ENCODE measurements at regions not wholly inside any gene's neighbourhood (a gene's known extent, or its start where the extent isn't known, plus 50 kb on each side); places are given as distances from the start of the nearest gene placed in this dataset.

- TF ChIP-seq, protein P1, sequence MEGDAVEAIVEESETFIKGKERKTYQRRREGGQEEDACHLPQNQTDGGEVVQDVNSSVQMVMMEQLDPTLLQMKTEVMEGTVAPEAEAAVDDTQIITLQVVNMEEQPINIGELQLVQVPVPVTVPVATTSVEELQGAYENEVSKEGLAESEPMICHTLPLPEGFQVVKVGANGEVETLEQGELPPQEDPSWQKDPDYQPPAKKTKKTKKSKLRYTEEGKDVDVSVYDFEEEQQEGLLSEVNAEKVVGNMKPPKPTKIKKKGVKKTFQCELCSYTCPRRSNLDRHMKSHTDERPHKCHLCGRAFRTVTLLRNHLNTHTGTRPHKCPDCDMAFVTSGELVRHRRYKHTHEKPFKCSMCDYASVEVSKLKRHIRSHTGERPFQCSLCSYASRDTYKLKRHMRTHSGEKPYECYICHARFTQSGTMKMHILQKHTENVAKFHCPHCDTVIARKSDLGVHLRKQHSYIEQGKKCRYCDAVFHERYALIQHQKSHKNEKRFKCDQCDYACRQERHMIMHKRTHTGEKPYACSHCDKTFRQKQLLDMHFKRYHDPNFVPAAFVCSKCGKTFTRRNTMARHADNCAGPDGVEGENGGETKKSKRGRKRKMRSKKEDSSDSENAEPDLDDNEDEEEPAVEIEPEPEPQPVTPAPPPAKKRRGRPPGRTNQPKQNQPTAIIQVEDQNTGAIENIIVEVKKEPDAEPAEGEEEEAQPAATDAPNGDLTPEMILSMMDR (IDR thresholded peaks at IDR 0.05), result no peak
- TF ChIP-seq EZH2 (IDR thresholded peaks at IDR 0.05) (no peak), EZH2phosphoT487 (IDR thresholded peaks at IDR 0.05) (no peak)
Measured at GRCh38 chr5:118604106-118604505, 384.2 kb downstream of the DTWD2 start.

Measured in neural progenitor cell (in vitro differentiated cells).